Stimulated activated naive CD4-positive, alpha-beta T cell treated with Interleukin-2 at 50 U/mL for 16 hours (primary cell): ENCODE measurements at regions not wholly inside any gene's neighbourhood (a gene's known extent, or its start where the extent isn't known, plus 50 kb on each side); places are given as distances from the start of the nearest gene placed in this dataset.

Source experiments
- DNase-seq: peaks from one replicate; lab custom pipeline; 2025; lab: John Stamatoyannopoulos, UW

GRCh38 chr11:134474942-134475341 lies 62.9 kb upstream of the B3GAT1 start:
- no peak for DNase-seq

- DNase-seq = no peak
These were observed 62.2 kb upstream of the B3GAT1 start for GRCh38 chr11:134474070-134474860.

- DNase-seq = no peak
These were observed 59.8 kb upstream of the B3GAT1 start for GRCh38 chr11:134471716-134472455.

- no peak for DNase-seq
These were observed 59.2 kb upstream of the B3GAT1 start for GRCh38 chr11:134471087-134471715.

- no peak for DNase-seq
These were observed 58.2 kb upstream of the B3GAT1 start for GRCh38 chr11:134470238-134470637.

GRCh38 chr11:134469627-134470026 lies 57.6 kb upstream of the B3GAT1 start:
- no peak for DNase-seq

GRCh38 chr11:134468796-134469195 lies 56.8 kb upstream of the B3GAT1 start:
- DNase-seq = no peak

- DNase-seq = no peak
These were observed 56.1 kb upstream of the B3GAT1 start for GRCh38 chr11:134468081-134468668.

- DNase-seq = no peak
These were observed 54.8 kb upstream of the B3GAT1 start for GRCh38 chr11:134466610-134467567.

- DNase-seq = no peak
These were observed 54.1 kb upstream of the B3GAT1 start for GRCh38 chr11:134466156-134466555.

- DNase-seq = no peak
These were observed 53.1 kb upstream of the B3GAT1 start for GRCh38 chr11:134464981-134465730.

- no peak for DNase-seq
These were observed 52.2 kb upstream of the B3GAT1 start for GRCh38 chr11:134464196-134464595.

- DNase-seq = no peak
These were observed 51.7 kb upstream of the B3GAT1 start for GRCh38 chr11:134463716-134464115.
